ENCODE measurements at regions not wholly inside any gene's neighbourhood (a gene's known extent, or its start where the extent isn't known, plus 50 kb on each side); places are given as distances from the start of the nearest gene placed in this dataset.

DNA sequence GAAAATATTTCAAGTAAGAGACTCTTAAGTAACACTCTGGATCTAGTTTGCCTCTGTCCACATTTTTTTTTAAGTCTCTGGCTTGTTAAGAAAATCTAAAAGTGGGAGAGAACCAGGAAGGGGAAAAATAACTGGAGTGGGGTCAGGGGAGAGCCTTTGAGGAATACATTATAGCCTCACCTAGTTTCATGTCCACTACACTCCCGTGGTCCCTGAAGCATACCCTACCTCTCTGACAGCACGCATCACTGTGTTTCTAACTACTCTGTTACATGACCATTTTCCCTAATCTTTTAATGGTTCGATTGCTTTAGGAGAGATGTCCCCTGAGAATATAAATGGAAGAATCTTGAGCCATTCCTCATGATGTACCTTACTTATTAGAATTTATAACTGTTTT, 318.3 kb downstream of the TMEM167A start:
- Mint-ChIP-seq H3K9me3 (no peaks in the 10 kb centered on the region), H3K4me3 (no peak overlapping the region), H3K27me3 (peaks cover 7% of the 10 kb centered on the region), H3K4me1 (no peaks in the 10 kb centered on the region), H3K27ac (no peak overlapping the region)
- ATAC-seq: no peak
- DNase-seq: no peak

DNA sequence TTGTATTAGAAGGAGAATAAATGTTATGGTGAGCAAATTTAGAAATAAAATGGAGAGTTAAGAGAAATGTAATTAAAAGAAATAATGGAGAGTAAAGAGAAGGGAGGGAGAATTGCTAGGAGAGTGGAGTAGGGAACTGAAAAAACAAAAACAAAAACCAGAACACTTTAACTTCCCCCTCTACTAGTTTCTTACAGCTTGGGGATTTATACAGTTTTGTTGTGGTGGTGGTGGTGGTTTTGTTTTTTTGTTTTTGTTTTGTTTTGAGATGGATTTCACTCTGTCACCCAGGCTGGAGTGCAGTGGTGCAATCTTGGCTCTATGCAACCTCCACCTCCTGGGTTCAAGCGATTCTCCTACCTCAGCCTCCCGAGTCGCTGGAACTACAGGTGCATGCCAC, 322.4 kb downstream of the TMEM167A start:
- no peaks in the 10 kb centered on the region for H3K27me3 Mint-ChIP-seq
- ATAC-seq: no peak
- H3K4me1 Mint-ChIP-seq: no peaks in the 10 kb centered on the region
- no peak overlapping the region for H3K4me3 Mint-ChIP-seq
- peak overlapping the region in 1 of 2 donors; percentile 73 for H3K27ac Mint-ChIP-seq
- no peak for DNase-seq
- H3K9me3 Mint-ChIP-seq: peaks cover 4 to 11% of the 10 kb centered on the region in 2 donors

DNA sequence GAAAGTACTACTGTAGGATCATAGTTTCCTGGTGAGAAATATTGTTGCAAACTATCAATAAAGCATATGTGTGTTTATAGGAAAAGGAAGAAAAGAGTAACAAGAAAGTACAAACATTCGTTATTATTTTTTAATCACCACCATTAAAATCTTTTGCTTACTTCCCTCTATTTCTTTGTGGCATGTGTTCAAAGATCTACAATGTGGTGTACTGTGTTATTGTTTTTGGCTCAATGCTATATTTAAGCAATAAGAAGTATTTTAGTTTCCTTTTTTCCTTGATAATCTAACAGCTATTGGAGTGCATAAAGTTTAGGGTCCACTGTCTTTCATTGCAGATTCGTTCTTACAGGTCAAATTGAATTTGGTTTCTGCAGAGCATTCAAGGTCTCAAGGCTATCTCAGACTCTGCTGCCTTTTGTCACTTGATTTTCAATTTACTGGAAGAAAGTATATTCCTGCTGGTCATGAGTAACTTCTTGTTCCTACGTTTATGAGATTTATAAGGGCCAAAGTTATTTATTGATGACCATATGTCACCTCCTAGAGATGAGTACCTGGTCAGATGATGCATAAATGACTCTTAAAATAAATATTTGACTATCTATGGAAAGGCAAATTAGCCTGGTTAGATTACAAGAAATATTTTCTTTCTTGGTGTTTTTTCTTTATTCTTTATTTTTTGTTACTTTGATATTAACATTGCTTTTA, 323.0 kb downstream of the TMEM167A start:
- ATAC-seq (no peak), DNase-seq (no peak)
- H3K9me3 Mint-ChIP-seq: peaks cover 4 to 11% of the 10 kb centered on the region in 2 donors
- peak overlapping the region in 1 of 2 donors; percentile 73 for H3K27ac Mint-ChIP-seq
- H3K4me1 Mint-ChIP-seq: peaks cover 5% of the 10 kb centered on the region
- no peaks in the 10 kb centered on the region for H3K27me3 Mint-ChIP-seq
- no peak overlapping the region for H3K4me3 Mint-ChIP-seq

DNA sequence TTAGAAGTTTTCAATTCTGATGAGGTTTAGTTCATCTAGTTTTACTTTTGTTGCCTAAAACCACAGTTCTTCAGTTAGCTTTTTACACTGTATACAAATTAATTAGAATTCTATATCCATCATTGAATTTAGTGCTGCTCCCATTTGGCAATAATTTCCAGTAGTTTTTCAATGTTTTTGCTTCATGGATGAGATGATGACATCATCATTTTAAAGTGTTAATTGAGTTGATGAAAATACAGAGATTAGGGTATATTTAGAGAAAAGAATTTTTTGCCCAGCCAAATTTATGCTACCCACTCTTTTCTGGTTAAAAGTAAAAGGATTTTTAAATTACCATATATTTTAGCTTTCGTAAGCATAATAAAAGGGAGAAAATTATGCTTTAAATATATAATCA, 323.8 kb downstream of the TMEM167A start:
- H3K9me3 Mint-ChIP-seq: peaks cover 4 to 11% of the 10 kb centered on the region in 2 donors
- peaks cover 13% of the 10 kb centered on the region for H3K4me1 Mint-ChIP-seq
- no peak for ATAC-seq
- H3K27ac Mint-ChIP-seq: no peak overlapping the region
- H3K27me3 Mint-ChIP-seq: no peaks in the 10 kb centered on the region
- no peak overlapping the region for H3K4me3 Mint-ChIP-seq
- no peak for DNase-seq

DNA sequence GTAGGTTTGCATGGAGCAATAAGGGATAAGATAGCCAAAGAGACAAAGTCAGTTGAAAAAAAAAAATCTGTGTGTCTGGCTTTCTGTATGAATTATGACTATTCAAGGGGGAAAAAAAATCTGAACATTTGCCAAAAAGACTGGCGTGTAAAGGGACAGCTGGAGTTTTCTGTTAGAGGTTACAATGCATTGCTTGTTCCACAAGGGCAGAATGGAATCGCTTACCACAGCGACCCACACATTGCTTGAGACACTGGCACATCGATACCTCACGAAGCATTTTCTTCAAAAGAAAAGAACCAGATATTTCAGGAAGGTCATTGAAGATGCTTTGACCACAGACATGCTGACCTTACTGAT, 327.8 kb downstream of the TMEM167A start:
- DNase-seq (no peak), ATAC-seq (no peak)
- Mint-ChIP-seq H3K27me3 (peaks cover 6% of the 10 kb centered on the region), H3K4me3 (no peak overlapping the region), H3K4me1 (peaks cover 23% of the 10 kb centered on the region), H3K9me3 (peaks cover 4 to 18% of the 10 kb centered on the region in 2 donors), H3K27ac (no peak overlapping the region)

DNA sequence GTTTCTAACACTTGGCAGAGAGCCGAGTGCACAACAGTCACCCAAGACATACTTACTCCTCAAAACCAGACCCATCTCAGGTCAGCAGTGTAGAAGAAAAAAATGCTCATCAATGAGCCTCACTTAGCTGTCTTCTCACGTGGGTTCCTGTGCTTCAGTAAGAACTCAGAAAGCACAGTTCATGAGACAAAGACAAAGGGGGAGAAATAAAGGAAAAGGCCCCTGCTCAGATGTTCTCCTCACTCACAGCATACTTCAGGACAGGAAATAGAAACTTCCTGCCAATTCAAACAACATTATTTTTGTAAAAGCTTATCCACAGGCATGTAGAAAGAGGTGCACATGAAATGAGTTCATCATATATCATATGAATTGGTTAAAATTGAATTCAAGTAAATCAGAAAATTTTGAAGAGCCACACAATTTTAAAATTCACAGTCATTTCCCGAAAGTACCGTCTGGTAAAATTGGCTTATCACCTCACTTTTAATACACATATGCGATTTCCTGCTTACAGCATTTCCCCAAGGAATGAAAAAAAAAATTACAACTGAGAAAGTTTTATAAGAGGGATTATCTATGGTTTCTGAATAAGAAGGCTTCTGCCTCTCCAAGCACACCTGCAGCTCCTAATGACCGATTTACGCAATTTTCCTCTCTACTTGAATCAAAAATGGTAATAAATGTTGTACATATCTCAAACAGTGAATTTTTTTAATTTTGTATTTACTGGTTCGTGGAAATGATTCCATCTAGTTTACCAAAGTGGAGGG, 328.3 kb downstream of the TMEM167A start:
- H3K4me1 Mint-ChIP-seq: peaks cover 23% of the 10 kb centered on the region
- peak overlapping the region in 1 of 2 donors; percentile 36 for H3K4me3 Mint-ChIP-seq
- peaks cover 4 to 18% of the 10 kb centered on the region in 2 donors for H3K9me3 Mint-ChIP-seq

DNA sequence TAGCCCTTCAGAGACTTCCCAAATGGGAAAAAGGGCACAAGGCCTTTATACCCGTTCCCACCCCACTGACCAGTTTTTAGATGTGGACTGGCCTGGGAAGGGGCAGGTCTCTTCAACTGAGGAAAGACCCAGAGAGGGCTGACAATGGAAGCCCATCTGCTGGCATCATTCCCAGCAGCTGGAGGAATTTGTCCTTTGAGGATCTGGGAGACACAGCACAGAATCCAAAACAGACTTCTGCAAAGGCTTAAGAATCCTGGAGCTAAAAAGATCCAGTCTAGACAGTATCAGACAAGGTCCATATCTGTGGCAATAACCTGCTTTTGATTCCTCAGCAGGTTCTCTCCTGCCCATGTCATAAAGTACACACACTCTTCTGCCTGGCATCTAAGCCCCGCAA, 329.2 kb downstream of the TMEM167A start:
- peaks cover 4 to 18% of the 10 kb centered on the region in 2 donors for H3K9me3 Mint-ChIP-seq
- ATAC-seq (peak; percentile 26), DNase-seq (no peak)
- H3K27ac Mint-ChIP-seq: no peak overlapping the region
- peaks cover 6% of the 10 kb centered on the region for H3K27me3 Mint-ChIP-seq
- no peak overlapping the region for H3K4me3 Mint-ChIP-seq
- peaks cover 23% of the 10 kb centered on the region for H3K4me1 Mint-ChIP-seq

More for the DNA sequence above, 328.3 kb downstream of the TMEM167A start:
- Mint-ChIP-seq H3K27ac (peak overlapping the region in 1 of 2 donors; percentile 43), H3K27me3 (peaks cover 6% of the 10 kb centered on the region)
- DNase-seq: no peak
- ATAC-seq: peak; percentile 55

DNA sequence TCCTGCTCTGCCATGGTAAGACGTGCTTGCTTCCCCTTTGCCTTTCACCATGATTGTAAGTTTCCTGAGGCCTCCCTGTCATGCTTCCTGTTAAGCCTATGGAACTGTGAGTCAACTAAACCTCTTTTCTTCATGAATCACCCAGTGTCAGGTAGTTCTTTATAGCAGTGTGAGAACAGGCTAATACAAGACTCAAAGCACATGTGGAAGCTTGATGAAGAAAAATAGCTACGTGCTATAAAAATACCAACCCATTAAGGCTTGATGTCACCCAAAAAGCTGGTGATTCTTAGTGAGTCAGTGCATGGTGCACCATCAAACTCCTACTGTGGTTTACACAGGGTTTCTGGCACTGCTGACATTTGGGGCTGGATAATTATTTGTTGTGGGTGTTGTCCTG, 332.2 kb downstream of the TMEM167A start:
- Mint-ChIP-seq H3K27ac (no peak overlapping the region), H3K9me3 (peaks cover 0 to 7% of the 10 kb centered on the region in 2 donors), H3K4me3 (no peak overlapping the region), H3K4me1 (peaks cover 23% of the 10 kb centered on the region), H3K27me3 (peaks cover 6% of the 10 kb centered on the region)
- DNase-seq: no peak
- ATAC-seq: no peak

DNA sequence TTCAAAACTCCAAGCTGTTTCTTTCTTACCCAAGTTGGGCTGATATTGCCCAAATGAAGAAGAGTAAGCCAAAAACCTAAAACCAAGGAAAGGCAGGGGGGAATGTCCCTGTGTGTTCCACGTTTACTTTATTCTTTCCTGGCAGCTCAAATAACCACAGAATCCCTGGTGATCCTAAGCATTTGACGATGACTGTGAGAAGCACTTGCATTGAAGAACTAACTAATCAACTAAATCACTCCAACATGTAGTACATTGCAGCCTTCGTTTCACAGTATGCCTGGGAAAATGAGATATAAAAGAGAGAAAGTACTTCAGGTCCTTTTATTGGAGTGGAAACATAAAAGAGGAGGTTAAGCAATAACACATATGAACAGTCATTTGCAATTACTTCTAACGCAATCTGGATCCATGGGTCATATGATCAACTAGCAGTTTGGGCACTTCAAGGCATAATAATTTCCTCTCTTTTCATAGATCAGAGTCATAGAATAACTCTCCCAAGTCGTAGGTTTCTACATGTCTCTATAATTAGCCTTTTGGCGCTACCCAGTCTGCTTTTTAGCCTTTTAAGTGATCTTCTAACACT, 338.4 kb downstream of the TMEM167A start:
- H3K9me3 Mint-ChIP-seq: no peaks in the 10 kb centered on the region

DNA sequence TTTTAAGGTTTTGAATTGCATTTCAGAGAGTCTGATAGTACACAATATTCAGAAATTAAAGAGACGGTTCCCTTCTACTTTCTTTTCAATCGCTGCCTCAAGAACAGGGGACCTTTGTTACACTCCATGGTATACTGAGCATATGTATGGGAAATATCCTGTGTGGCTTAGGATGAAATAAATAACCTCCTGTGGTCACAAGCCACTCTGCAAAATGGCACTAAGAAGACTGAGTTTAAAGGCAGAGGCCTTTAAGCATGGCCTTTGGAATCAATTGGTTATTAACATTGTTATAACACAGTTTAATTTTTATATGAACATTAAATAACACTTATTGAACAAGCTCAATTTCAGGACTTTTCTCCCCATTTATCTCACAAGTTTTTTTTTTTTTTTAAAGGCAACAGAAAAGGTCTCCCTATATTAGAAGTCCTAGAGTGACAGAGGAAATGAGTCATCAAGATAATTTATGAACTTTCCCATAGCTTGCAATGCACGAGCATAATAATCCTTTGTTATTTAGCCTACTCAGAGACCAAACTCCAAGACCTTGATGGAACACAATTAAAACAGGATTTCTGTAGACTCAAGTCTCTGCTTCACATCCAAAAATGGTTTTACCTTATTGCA, 341.9 kb downstream of the TMEM167A start:
- DNase-seq (no peak), ATAC-seq (no peak)
- Mint-ChIP-seq H3K4me1 (peaks cover 12% of the 10 kb centered on the region), H3K9me3 (peaks cover 6 to 7% of the 10 kb centered on the region in 2 donors), H3K27me3 (no peaks in the 10 kb centered on the region), H3K27ac (no peak overlapping the region), H3K4me3 (no peak overlapping the region)

More for the DNA sequence above, 338.4 kb downstream of the TMEM167A start:
- peaks cover 12% of the 10 kb centered on the region for H3K4me1 Mint-ChIP-seq
- no peaks in the 10 kb centered on the region for H3K27me3 Mint-ChIP-seq
- ATAC-seq (no peak), DNase-seq (no peak)
- no peak overlapping the region for H3K4me3 Mint-ChIP-seq
- H3K27ac Mint-ChIP-seq: peak overlapping the region in 1 of 2 donors; percentile 59

DNA sequence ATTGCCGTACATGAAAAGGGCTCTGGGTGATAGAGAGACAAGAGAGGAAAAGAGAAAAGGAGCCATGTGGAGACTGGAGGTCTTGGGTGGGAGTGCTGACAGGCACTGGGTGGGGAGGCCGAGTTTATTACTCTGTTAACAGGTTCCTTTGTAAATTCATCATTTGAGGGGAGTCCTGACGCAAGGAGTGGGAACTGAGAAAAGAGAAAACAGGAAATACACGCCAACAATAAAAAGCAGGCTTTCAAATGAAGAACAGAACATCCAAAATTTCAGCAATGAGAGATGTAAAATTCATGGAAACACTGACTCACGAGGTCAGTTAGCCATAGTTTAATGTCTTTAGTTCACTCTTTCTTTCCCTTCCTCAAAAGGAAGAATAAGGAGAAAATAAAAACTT, 342.8 kb downstream of the TMEM167A start:
- peaks cover 12% of the 10 kb centered on the region for H3K4me1 Mint-ChIP-seq
- ATAC-seq (no peak), DNase-seq (no peak)
- H3K27me3 Mint-ChIP-seq: no peaks in the 10 kb centered on the region
- H3K9me3 Mint-ChIP-seq: peaks cover 6 to 7% of the 10 kb centered on the region in 2 donors
- no peak overlapping the region for H3K27ac Mint-ChIP-seq
- H3K4me3 Mint-ChIP-seq: no peak overlapping the region

DNA sequence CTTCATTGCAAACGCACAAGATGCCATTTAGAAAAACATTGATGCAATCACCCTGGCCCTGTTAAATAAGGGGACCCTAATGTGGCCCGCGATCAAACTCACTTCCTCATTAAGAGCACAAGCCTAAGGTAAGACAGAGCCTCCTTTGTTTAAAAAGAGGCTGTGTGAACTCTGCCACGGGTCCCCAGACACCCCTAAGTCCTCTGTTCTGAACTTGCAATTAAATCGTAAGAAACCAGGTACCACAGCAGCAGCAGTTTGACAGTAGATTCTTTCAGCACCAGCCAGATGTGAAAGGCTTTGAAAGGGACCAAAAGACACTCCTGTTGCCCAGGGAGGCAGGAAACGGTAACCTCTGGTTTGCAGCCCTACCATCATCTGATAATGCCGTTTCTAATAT, 346.3 kb downstream of the TMEM167A start:
- H3K9me3 Mint-ChIP-seq: peaks cover 6 to 7% of the 10 kb centered on the region in 2 donors
- no peak for ATAC-seq
- peaks cover 12% of the 10 kb centered on the region for H3K4me1 Mint-ChIP-seq
- H3K4me3 Mint-ChIP-seq: no peak overlapping the region
- H3K27me3 Mint-ChIP-seq: no peaks in the 10 kb centered on the region
- no peak for DNase-seq
- H3K27ac Mint-ChIP-seq: no peak overlapping the region

DNA sequence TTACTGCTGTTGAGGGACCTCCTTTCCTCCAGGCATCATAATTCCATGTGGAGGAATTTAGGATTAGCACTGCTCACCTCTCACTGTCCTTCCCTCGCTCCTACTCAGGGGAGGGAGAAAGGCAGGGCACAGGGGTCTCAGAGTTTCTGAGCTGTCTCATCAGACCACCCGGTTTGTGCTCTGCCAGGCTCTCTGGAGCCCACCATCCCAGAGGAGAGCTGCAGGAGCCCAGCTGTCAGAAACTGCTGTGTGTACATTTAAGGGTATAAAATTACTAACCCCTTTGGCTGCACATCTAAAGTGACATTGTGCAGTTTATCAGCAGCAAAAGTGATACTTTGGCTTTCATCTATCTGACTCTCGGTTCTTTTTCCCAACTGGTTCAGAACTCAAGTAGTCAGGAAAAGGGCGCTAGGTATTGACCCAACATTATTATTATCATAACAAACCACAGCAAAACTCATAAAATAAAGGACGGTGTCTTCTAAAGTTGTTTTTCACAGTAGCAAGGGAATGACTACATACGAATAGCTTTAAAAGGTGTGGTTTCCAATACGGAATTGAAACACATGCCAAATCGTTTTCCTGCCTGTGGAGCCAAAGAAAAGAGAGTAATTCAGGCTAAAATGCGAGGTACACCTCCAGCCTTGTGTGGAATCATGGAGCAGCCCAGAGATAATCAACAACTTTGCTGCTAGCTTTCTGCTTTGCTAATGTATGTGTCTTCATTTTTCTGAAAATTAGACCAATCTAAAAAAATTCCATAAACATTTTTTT, 348.1 kb downstream of the TMEM167A start:
- Mint-ChIP-seq H3K27me3 (no peaks in the 10 kb centered on the region), H3K4me1 (no peaks in the 10 kb centered on the region), H3K9me3 (peaks cover 6 to 7% of the 10 kb centered on the region in 2 donors), H3K4me3 (no peak overlapping the region), H3K27ac (no peak overlapping the region)
- DNase-seq (no peak), ATAC-seq (no peak)

DNA sequence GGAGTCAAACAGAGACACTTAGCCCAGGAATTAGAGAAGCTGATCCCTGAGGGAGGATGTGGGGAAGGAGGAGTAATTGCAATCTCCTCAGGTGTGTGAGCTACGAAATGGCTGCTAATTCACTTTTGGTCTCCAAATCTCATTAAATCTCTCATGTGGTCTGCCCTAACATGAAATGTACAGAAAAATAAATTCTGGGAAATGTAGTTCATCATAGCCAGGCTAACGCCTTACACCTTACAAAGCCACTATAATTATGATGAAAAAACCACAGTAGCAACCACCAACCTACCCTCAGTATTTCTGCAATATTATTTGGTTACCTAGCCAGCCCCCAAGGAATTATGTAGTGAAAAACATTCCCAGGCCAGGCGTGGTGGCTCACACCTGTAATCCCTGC, 354.0 kb downstream of the TMEM167A start:
- H3K27me3 Mint-ChIP-seq: peaks cover 7% of the 10 kb centered on the region
- H3K4me3 Mint-ChIP-seq: no peak overlapping the region
- H3K4me1 Mint-ChIP-seq: peaks cover 11% of the 10 kb centered on the region
- H3K9me3 Mint-ChIP-seq: no peaks in the 10 kb centered on the region
- H3K27ac Mint-ChIP-seq: peak overlapping the region in 1 of 2 donors; percentile 64
- no peak for DNase-seq
- ATAC-seq: no peak

DNA sequence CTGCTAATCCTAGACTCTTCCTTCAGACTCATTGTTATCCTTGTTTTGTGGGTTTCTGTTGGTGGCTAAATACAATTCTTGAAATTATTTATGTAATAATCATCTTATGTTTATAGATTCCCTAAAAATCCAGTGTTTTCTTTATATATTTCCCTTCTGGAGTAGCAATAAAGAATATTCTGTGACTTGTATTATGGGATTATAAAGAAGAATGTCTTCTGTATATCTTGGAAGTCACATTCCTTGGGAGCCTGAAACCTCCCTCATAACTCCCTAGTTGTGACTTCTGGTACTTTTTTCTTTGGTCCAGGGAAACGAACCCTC, 356.1 kb downstream of the TMEM167A start:
- Mint-ChIP-seq H3K27ac (no peak overlapping the region), H3K27me3 (peaks cover 7% of the 10 kb centered on the region)
- no peak for ATAC-seq

More for the DNA sequence above, 356.1 kb downstream of the TMEM167A start:
- Mint-ChIP-seq H3K4me1 (peaks cover 11% of the 10 kb centered on the region), H3K4me3 (no peak overlapping the region), H3K9me3 (no peaks in the 10 kb centered on the region)
- no peak for DNase-seq

Data from stimulated activated naive CD8-positive, alpha-beta T cell treated with anti-CD3 and anti-CD28 coated beads, Interleukin-15, amount 100 ng/mL, for 72 hours (primary cell).